Large intestine (tissue), 3 donors: ENCODE measurements at regions not wholly inside any gene's neighbourhood (a gene's known extent, or its start where the extent isn't known, plus 50 kb on each side); places are given as distances from the start of the nearest gene placed in this dataset.

Experiments used
- DNase-seq, 2 donors: peaks; one replicate each; pipeline versions ENCODE4 v3.0.0 to v3.0.0-alpha.2; 2013
- H3K27ac ChIP-seq: one replicate; pipeline ENCODE4 v1.5.1; 2013; ENCODE audit warnings: low read length
- H3K27me3 ChIP-seq: 2 replicates; pipeline ENCODE4 v1.6.1; 2013; ENCODE audit warnings: low read length; ENCODE audit not compliant: control insufficient read depth, insufficient read depth
- H3K36me3 ChIP-seq: 2 replicates; pipeline ENCODE4 v1.6.1; 2013; ENCODE audit warnings: low read length; ENCODE audit not compliant: control insufficient read depth, insufficient read depth
- H3K4me1 ChIP-seq: one replicate; pipeline ENCODE4 v1.6.1; 2013; ENCODE audit warnings: low read length; ENCODE audit not compliant: control insufficient read depth, insufficient read depth
- H3K4me3 ChIP-seq: one replicate; pipeline ENCODE4 v1.5.1; 2013; ENCODE audit warnings: low read length
- H3K9me3 ChIP-seq: one replicate; pipeline ENCODE4 v1.6.1; 2013; ENCODE audit warnings: mild to moderate bottlenecking, low read depth, low read length, moderate library complexity; ENCODE audit not compliant: control insufficient read depth
- WGBS: methylation state at CpG from one replicate; pipeline ENCODE4 v1.1.5; 2013; ENCODE audit warnings: low lambda C conversion rate; ENCODE audit not compliant: insufficient coverage; 5-methylcytosine and 5-hydroxymethylcytosine counted together

GRCh38 chr1:195970209-195970608, 638.0 kb downstream of the KCNT2 start:
- Histone ChIP-seq H3K9me3 (no peaks in the 10 kb centered on the region), H3K4me1 (no peaks in the 10 kb centered on the region), H3K36me3 (no peaks in the 10 kb centered on the region), H3K4me3 (no peak overlapping the region), H3K27me3 (no peaks in the 10 kb centered on the region), H3K27ac (no peak overlapping the region)
- no CpG with 5 or more reads among the region's 1 CpG for WGBS
- DNase-seq, result no peak

- Histone ChIP-seq H3K27me3 (no peaks in the 10 kb centered on the region), H3K9me3 (no peaks in the 10 kb centered on the region), H3K36me3 (no peaks in the 10 kb centered on the region), H3K27ac (no peak overlapping the region), H3K4me1 (no peaks in the 10 kb centered on the region), H3K4me3 (no peak overlapping the region)
- WGBS, result no CpG with 5 or more reads among the region's 6 CpGs
- DNase-seq, result no peak
These were observed 642.8 kb downstream of the KCNT2 start for GRCh38 chr1:195965475-195965874.

GRCh38 chr1:195965036-195965435, 643.2 kb downstream of the KCNT2 start:
- Histone ChIP-seq H3K4me3 (no peak overlapping the region), H3K27ac (no peak overlapping the region), H3K9me3 (no peaks in the 10 kb centered on the region), H3K4me1 (no peaks in the 10 kb centered on the region), H3K36me3 (no peaks in the 10 kb centered on the region), H3K27me3 (no peaks in the 10 kb centered on the region)
- 82% methylated on average over 3 of the region's 3 CpGs for WGBS
- DNase-seq, result no peak

- H3K36me3 ChIP-seq, result no peaks in the 10 kb centered on the region
- H3K9me3 ChIP-seq, result no peaks in the 10 kb centered on the region
- H3K4me3 ChIP-seq, result no peak overlapping the region
- no peaks in the 10 kb centered on the region for H3K27me3 ChIP-seq
- no peak overlapping the region for H3K27ac ChIP-seq
- no peaks in the 10 kb centered on the region for H3K4me1 ChIP-seq
- no peak for DNase-seq
These were observed 643.7 kb downstream of the KCNT2 start for GRCh38 chr1:195964516-195964915.

GRCh38 chr1:195962051-195962450, 646.2 kb downstream of the KCNT2 start:
- Histone ChIP-seq H3K27ac (no peak overlapping the region), H3K4me3 (no peak overlapping the region), H3K4me1 (no peaks in the 10 kb centered on the region), H3K36me3 (no peaks in the 10 kb centered on the region), H3K27me3 (no peaks in the 10 kb centered on the region), H3K9me3 (no peaks in the 10 kb centered on the region)
- DNase-seq, result no peak

- Histone ChIP-seq H3K4me3 (no peak overlapping the region), H3K9me3 (no peaks in the 10 kb centered on the region), H3K36me3 (no peaks in the 10 kb centered on the region), H3K4me1 (no peaks in the 10 kb centered on the region), H3K27me3 (no peaks in the 10 kb centered on the region), H3K27ac (no peak overlapping the region)
- no CpG with 5 or more reads among the region's 2 CpGs for WGBS
- no peak for DNase-seq
These were observed 647.7 kb downstream of the KCNT2 start for GRCh38 chr1:195960580-195960979.

GRCh38 chr1:195958131-195958530, 650.1 kb downstream of the KCNT2 start:
- no peak for DNase-seq
- Histone ChIP-seq H3K27ac (no peak overlapping the region), H3K4me3 (no peak overlapping the region), H3K27me3 (no peaks in the 10 kb centered on the region), H3K4me1 (no peaks in the 10 kb centered on the region), H3K36me3 (no peaks in the 10 kb centered on the region), H3K9me3 (no peaks in the 10 kb centered on the region)
- WGBS, result 100% methylated on average over 1 of the region's 4 CpGs

GRCh38 chr1:195956845-195957244, 651.4 kb downstream of the KCNT2 start:
- no peaks in the 10 kb centered on the region for H3K9me3 ChIP-seq
- H3K36me3 ChIP-seq, result no peaks in the 10 kb centered on the region
- H3K4me1 ChIP-seq, result no peaks in the 10 kb centered on the region
- DNase-seq, result no peak
- H3K4me3 ChIP-seq, result no peak overlapping the region
- WGBS, result no CpG with 5 or more reads among the region's 3 CpGs
- H3K27ac ChIP-seq, result no peak overlapping the region
- H3K27me3 ChIP-seq, result no peaks in the 10 kb centered on the region

GRCh38 chr1:195954848-195955247, 653.4 kb downstream of the KCNT2 start:
- DNase-seq, result no peak
- Histone ChIP-seq H3K27ac (no peak overlapping the region), H3K9me3 (no peaks in the 10 kb centered on the region), H3K4me3 (no peak overlapping the region), H3K4me1 (no peaks in the 10 kb centered on the region), H3K27me3 (no peaks in the 10 kb centered on the region), H3K36me3 (no peaks in the 10 kb centered on the region)
- 100% methylated on average over 1 of the region's 6 CpGs for WGBS

- no CpG with 5 or more reads among the region's 2 CpGs for WGBS
- H3K4me3 ChIP-seq, result no peak overlapping the region
- no peak for DNase-seq
- no peaks in the 10 kb centered on the region for H3K36me3 ChIP-seq
- no peak overlapping the region for H3K27ac ChIP-seq
- no peaks in the 10 kb centered on the region for H3K27me3 ChIP-seq
- no peaks in the 10 kb centered on the region for H3K4me1 ChIP-seq
- H3K9me3 ChIP-seq, result no peaks in the 10 kb centered on the region
These were observed 656.9 kb downstream of the KCNT2 start for GRCh38 chr1:195951313-195951712.

- Histone ChIP-seq H3K4me1 (no peaks in the 10 kb centered on the region), H3K9me3 (no peaks in the 10 kb centered on the region), H3K27me3 (no peaks in the 10 kb centered on the region), H3K36me3 (no peaks in the 10 kb centered on the region), H3K4me3 (no peak overlapping the region), H3K27ac (no peak overlapping the region)
- DNase-seq, result no peak
- WGBS, result no CpG with 5 or more reads among the region's 22 CpGs
These were observed 659.9 kb downstream of the KCNT2 start for GRCh38 chr1:195948123-195948895.
